HepG2 (cell line): ENCODE measurements at regions not wholly inside any gene's neighbourhood (a gene's known extent, or its start where the extent isn't known, plus 50 kb on each side); places are given as distances from the start of the nearest gene placed in this dataset.

Source experiments
- ATF7 ChIP-seq, 2 experiments: fragments of 450-650 bp in 1 of 2; sonication (generic) in 1 of 2; formaldehyde crosslinking in 1 of 2; IDR thresholded peaks; 2 replicates each; pipeline versions ENCODE4 v1.4.0 to v1.6.1; 2016 to 2020; ENCODE audit warnings: antibody characterized with exemption in 1 of 2, mild to moderate bottlenecking in 1 of 2, missing genetic modification reagents in 1 of 2
- BRCA1 ChIP-seq: sonication (generic); formaldehyde crosslinking; IDR thresholded peaks from 2 replicates; pipeline ENCODE4 v1.4.0; 2020; ENCODE audit warnings: missing genetic modification reagents
- ELK4 ChIP-seq: sonication (generic); formaldehyde crosslinking; IDR thresholded peaks from 2 replicates; pipeline ENCODE4 v1.9.0; 2021; ENCODE audit warnings: missing genetic modification reagents, borderline replicate concordance
- JUN ChIP-seq: sonication (generic); formaldehyde crosslinking; IDR thresholded peaks from 2 replicates; pipeline ENCODE4 v1.4.0; 2020; ENCODE audit warnings: mild to moderate bottlenecking, missing genetic modification reagents
- SRSF1 ChIP-seq: fragments of 200-400 bp; formaldehyde crosslinking; optimal IDR thresholded peaks from 2 replicates; pipeline ENCODE3; 2017; ENCODE audit warnings: mild to moderate bottlenecking, low read depth, low read length, moderate library complexity
- ZNF232 ChIP-seq: sonication (generic); formaldehyde crosslinking; IDR thresholded peaks from 2 replicates; pipeline ENCODE4 v1.4.0; 2020; ENCODE audit warnings: missing genetic modification reagents, borderline replicate concordance

GRCh38 chrX:55816023-55816422 is 98.5 kb downstream of the RRAGB start:
- TF ChIP-seq BRCA1 (CRISPR knock-in tag), result no peak
- no peak for TF ChIP-seq SRSF1
- no peak for TF ChIP-seq ELK4 (CRISPR knock-in tag)
- no peak for TF ChIP-seq ATF7 (IDR thresholded peaks at IDR 0.05)
- TF ChIP-seq ATF7 (CRISPR knock-in tag; IDR thresholded peaks at IDR 0.05), result no peak
- TF ChIP-seq ZNF232 (CRISPR knock-in tag), result no peak
- no peak for TF ChIP-seq JUN (CRISPR knock-in tag)
